Spleen (tissue), 11 donors: ENCODE measurements at regions not wholly inside any gene's neighbourhood (a gene's known extent, or its start where the extent isn't known, plus 50 kb on each side); places are given as distances from the start of the nearest gene placed in this dataset.

ENCODE experiments used
- DNase-seq: peaks from one replicate; pipeline ENCODE4 v3.0.0-alpha.2; 2020
- H3K27ac ChIP-seq, 8 donors: fragments of 200-600 bp; sonication (generic) in 7 of 8; 1 replicate in 4 of 8; 2 replicates in 4 of 8; pipeline versions ENCODE4 v1.5.0 to v1.8.0; 2016 to 2021; ENCODE audit warnings: inconsistent platforms in 4 of 8, mild to moderate bottlenecking in 4 of 8, moderate library complexity in 1 of 8
- H3K27me3 ChIP-seq, 7 donors: fragments of 200-600 bp; sonication (generic) in 6 of 7; replicated peaks in 1 of 7; 1 replicate in 4 of 7; 2 replicates in 3 of 7; pipeline versions ENCODE4 v1.5.0 to v1.8.0; 2016 to 2021; ENCODE audit warnings: inconsistent platforms in 3 of 7, mild to moderate bottlenecking in 1 of 7
- H3K36me3 ChIP-seq, 6 donors: fragments of 200-600 bp; sonication (generic) in 5 of 6; 1 replicate in 4 of 6; 2 replicates in 2 of 6; pipeline versions ENCODE4 v1.5.0 to v1.8.0; 2016 to 2021; ENCODE audit warnings: inconsistent platforms in 2 of 6
- H3K4me1 ChIP-seq, 6 donors: fragments of 200-600 bp; sonication (generic) in 5 of 6; 1 replicate in 3 of 6; 2 replicates in 3 of 6; pipeline versions ENCODE4 v1.5.0 to v1.8.0; 2016 to 2021; ENCODE audit warnings: inconsistent platforms in 3 of 6
- H3K4me3 ChIP-seq, 8 donors: fragments of 200-600 bp; sonication (generic) in 7 of 8; 1 replicate in 4 of 8; 2 replicates in 4 of 8; pipeline versions ENCODE4 v1.5.0 to v1.8.0; 2016 to 2021; ENCODE audit warnings: inconsistent platforms in 4 of 8, mild to moderate bottlenecking in 4 of 8, moderate library complexity in 2 of 8
- H3K9me3 ChIP-seq, 8 donors: fragments of 200-600 bp; sonication (generic) in 7 of 8; 1 replicate in 4 of 8; 2 replicates in 4 of 8; pipeline versions ENCODE4 v1.5.0 to v1.8.0; 2016 to 2021; ENCODE audit warnings: inconsistent platforms in 4 of 8
- CTCF ChIP-seq, 11 experiments: fragments of 200-600 bp in 7 of 11; fragments of 450-650 bp in 4 of 11; sonication (generic) in 4 of 11; IDR thresholded peaks in 8 of 11; conservative IDR thresholded peaks in 3 of 11; 1 replicate in 7 of 11; 2 replicates in 4 of 11; pipeline versions ENCODE4 v1.4.0 to v1.8.0; 2016 to 2021; ENCODE audit warnings: antibody characterized with exemption in 11 of 11, inconsistent platforms in 4 of 11, mild to moderate bottlenecking in 1 of 11
- POLR2A ChIP-seq, 3 donors: fragments of 450-650 bp; IDR thresholded peaks; one replicate each; pipeline ENCODE4 v1.5.1; 2017; ENCODE audit warnings: antibody characterized with exemption in 3 of 3, mild to moderate bottlenecking in 1 of 3
- POLR2AphosphoS5 ChIP-seq, 3 donors: sonication (generic); formaldehyde crosslinking; IDR thresholded peaks; one replicate each; pipeline ENCODE4 v1.5.1; 2017; ENCODE audit warnings: antibody characterized with exemption in 3 of 3
- WGBS, 5 donors: extraction: QIAGEN DNeasy Blood & Tissue Kit in 3 of 5; methylation state at CpG; one replicate each; pipeline versions ENCODE4 v1.1.5 to v1.1.7; 2013 to 2018; 5-methylcytosine and 5-hydroxymethylcytosine counted together
- intact Hi-C: fragments of 100-400 bp; cut with DNase I; formaldehyde crosslinking; loops from one replicate; pipeline ENCODE4 v1.15.0; 2023; ENCODE audit warnings: low total_unique reads
- donor health status: healthy with polysubstance abuse.
- donor health status: DM: no; HTN: no; CAD: no; lungs with moderate emphysema.
- donor health status: DM: no; HTN: no; CAD: no.
- donor health status: Bipolar disorder and iron deficiency.
- donor health status: healthy.
- donor health status: DM: no; HTN: no; CAD: no.
- donor health status: DM: yes; HTN: yes; CAD: no.

DNA sequence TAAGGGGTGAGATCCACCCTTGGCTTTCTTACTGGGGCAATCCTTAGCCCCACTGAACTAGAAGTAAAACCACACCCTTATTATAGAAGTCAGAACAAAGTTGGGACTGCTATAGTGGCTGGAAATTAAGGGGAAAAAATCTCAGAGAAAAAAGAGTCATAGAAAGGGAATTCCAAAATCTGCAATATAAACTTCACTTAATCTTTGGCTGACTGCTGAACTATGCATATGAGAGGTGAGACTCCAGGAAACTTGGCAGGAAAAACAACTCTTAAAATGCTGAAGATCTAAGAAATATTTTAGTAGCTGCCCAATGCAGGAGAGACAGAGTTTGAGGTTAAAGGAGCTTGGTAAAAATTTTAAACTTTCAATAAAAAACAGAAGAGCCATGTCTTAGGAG is 201.8 kb upstream of the FN1 start:
- Histone ChIP-seq H3K27ac (no peak overlapping the region), H3K4me3 (no peak overlapping the region), H3K27me3 (no peaks in the 10 kb centered on the region), H3K9me3 (peaks cover 0 to 36% (median 26%) of the 10 kb centered on the region in 8 donors), H3K36me3 (no peaks in the 10 kb centered on the region), H3K4me1 (no peaks in the 10 kb centered on the region)
- intact Hi-C loops, result no loop called here
- TF ChIP-seq POLR2A (IDR thresholded peaks at IDR 0.05) (no peak), POLR2AphosphoS5 (IDR thresholded peaks at IDR 0.05) (no peak), CTCF (IDR thresholded peaks at IDR 0.05 in 8 of 11, conservative IDR thresholded peaks at IDR 0.05 in 3 of 11) (no peak)
- DNase-seq, result no peak

DNA sequence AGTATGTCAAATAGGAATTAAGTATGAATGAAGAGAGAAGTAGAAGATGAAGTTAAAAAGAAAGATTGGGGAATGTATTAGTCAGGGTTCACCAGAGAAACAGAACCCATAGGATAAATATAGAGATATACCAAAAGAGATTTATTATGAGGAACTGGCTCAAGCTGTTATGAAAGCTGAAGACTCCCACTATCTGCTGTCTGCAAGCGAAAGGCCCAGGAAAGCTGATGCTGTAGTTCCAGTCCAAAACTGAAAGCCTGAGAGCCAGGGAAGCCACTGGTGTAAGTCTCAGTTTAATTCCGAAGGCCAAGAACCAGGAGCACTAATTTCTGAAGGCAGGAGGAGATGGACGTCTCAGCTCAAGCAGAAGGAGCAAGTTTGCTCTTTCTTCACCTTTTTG is 200.9 kb upstream of the FN1 start:
- DNase-seq, result no peak
- Histone ChIP-seq H3K27me3 (no peaks in the 10 kb centered on the region), H3K9me3 (peaks cover 0 to 44% (median 34%) of the 10 kb centered on the region in 8 donors), H3K27ac (no peak overlapping the region), H3K4me3 (no peak overlapping the region), H3K4me1 (no peaks in the 10 kb centered on the region), H3K36me3 (no peaks in the 10 kb centered on the region)
- TF ChIP-seq POLR2AphosphoS5 (IDR thresholded peaks at IDR 0.05) (no peak), CTCF (IDR thresholded peaks at IDR 0.05 in 8 of 11, conservative IDR thresholded peaks at IDR 0.05 in 3 of 11) (no peak), POLR2A (IDR thresholded peaks at IDR 0.05) (no peak)
- WGBS, 5 donors, result 66 to 94% (median 79%) methylated on average over 3 of the region's 3 CpGs
- intact Hi-C loops, result no loop called here

- intact Hi-C loops, result no loop called here
- no peaks in the 10 kb centered on the region for H3K36me3 ChIP-seq
- H3K9me3 ChIP-seq, result peaks cover 0 to 55% (median 42%) of the 10 kb centered on the region in 8 donors
- WGBS, 5 donors, result 64 to 80% (median 77%) methylated on average over 2 of the region's 2 CpGs
- H3K4me1 ChIP-seq, result no peaks in the 10 kb centered on the region
- no peak overlapping the region for H3K4me3 ChIP-seq
- DNase-seq, result no peak
- H3K27me3 ChIP-seq, result no peaks in the 10 kb centered on the region
- no peak overlapping the region for H3K27ac ChIP-seq
- TF ChIP-seq CTCF (IDR thresholded peaks at IDR 0.05 in 8 of 11, conservative IDR thresholded peaks at IDR 0.05 in 3 of 11), result no peak
- TF ChIP-seq POLR2A (IDR thresholded peaks at IDR 0.05), result no peak
- TF ChIP-seq POLR2AphosphoS5 (IDR thresholded peaks at IDR 0.05), result no peak
Observed at GRCh38 chr2:215635788-215636139, 199.9 kb upstream of the FN1 start.

DNA sequence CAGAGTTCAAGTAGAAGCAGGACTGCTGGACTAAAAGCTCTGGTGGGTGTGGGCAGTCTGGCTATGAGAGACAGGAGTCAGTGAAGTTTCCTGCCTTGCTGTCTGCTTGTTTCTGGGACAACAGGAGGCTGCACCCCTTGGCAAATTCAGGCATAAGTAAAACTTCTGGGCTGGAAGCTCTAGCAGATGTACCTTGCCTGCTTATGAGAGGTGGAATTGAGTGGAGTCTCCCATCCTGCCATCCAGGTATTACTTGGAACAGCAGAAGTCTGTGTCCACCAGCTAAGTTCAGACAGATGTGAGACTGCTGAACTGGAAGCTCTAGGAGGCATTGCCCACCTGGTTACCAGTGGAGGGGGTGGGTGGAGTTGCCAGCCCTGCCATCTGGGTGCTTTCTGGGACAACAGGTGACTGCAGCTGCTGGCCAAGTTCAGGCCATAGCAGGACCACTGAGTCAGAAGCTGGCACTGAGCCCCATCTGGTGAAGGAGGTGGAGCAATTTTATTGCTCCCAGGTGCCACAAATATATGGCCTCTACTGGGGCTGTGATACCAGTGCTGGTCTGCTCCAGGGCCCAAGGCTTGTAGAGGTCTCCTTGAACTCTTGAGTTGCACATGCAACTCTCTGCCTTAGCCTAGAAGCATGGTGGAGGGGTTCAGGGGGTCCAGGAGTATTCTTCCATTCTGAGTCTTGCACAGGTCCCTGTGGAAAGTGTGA is 199.4 kb upstream of the FN1 start:
- intact Hi-C loops, result no loop called here
- no peaks in the 10 kb centered on the region for H3K27me3 ChIP-seq
- no peaks in the 10 kb centered on the region for H3K36me3 ChIP-seq
- DNase-seq, result no peak
- peaks cover 0 to 59% (median 45%) of the 10 kb centered on the region in 8 donors for H3K9me3 ChIP-seq
- no peak overlapping the region for H3K27ac ChIP-seq
- no peak for TF ChIP-seq POLR2AphosphoS5 (IDR thresholded peaks at IDR 0.05)
- no peak for TF ChIP-seq POLR2A (IDR thresholded peaks at IDR 0.05)
- no peak for TF ChIP-seq CTCF (IDR thresholded peaks at IDR 0.05 in 8 of 11, conservative IDR thresholded peaks at IDR 0.05 in 3 of 11)
- no peak overlapping the region for H3K4me3 ChIP-seq
- no peaks in the 10 kb centered on the region for H3K4me1 ChIP-seq
